ENCODE measurements at regions not wholly inside any gene's neighbourhood (a gene's known extent, or its start where the extent isn't known, plus 50 kb on each side); places are given as distances from the start of the nearest gene placed in this dataset.

- no peak for TF ChIP-seq CTCF (IDR thresholded peaks at IDR 0.05; ENCODE audit: unreplicated experiment in 3 of 3)
- Mint-ChIP-seq H3K9me3 (peaks cover 2% of the 10 kb centered on the region), H3K27ac (no peak overlapping the region), H3K4me3 (no peak overlapping the region), H3K4me1 (no peaks in the 10 kb centered on the region), H3K27me3 (ENCODE audit: low read depth) (no peaks in the 10 kb centered on the region), H3K36me3 (ENCODE audit: low read depth) (no peaks in the 10 kb centered on the region)
These were observed 175.2 kb downstream of the ZIC4 start for GRCh38 chr3:147231111-147231510.

GRCh38 chr3:147222291-147222690 lies 184.1 kb downstream of the ZIC4 start:
- Mint-ChIP-seq H3K36me3 (ENCODE audit: low read depth) (no peaks in the 10 kb centered on the region), H3K27ac (no peak overlapping the region), H3K9me3 (peaks cover 2% of the 10 kb centered on the region), H3K4me3 (no peak overlapping the region), H3K4me1 (no peaks in the 10 kb centered on the region), H3K27me3 (ENCODE audit: low read depth) (no peaks in the 10 kb centered on the region)
- TF ChIP-seq CTCF (IDR thresholded peaks at IDR 0.05; ENCODE audit: unreplicated experiment in 3 of 3), result no peak

- Mint-ChIP-seq H3K9me3 (no peaks in the 10 kb centered on the region), H3K4me3 (no peak overlapping the region), H3K36me3 (ENCODE audit: low read depth) (no peaks in the 10 kb centered on the region), H3K4me1 (no peaks in the 10 kb centered on the region), H3K27me3 (ENCODE audit: low read depth) (no peaks in the 10 kb centered on the region), H3K27ac (peak overlapping the region in 1 of 3 experiments; percentile 38)
- TF ChIP-seq CTCF (IDR thresholded peaks at IDR 0.05; ENCODE audit: unreplicated experiment in 3 of 3), result no peak
These were observed 187.4 kb downstream of the ZIC4 start for GRCh38 chr3:147218965-147219364.

GRCh38 chr3:147216143-147216673 lies 190.1 kb downstream of the ZIC4 start:
- Mint-ChIP-seq H3K27ac (no peak overlapping the region), H3K9me3 (no peaks in the 10 kb centered on the region), H3K4me1 (no peaks in the 10 kb centered on the region), H3K4me3 (no peak overlapping the region), H3K27me3 (ENCODE audit: low read depth) (no peaks in the 10 kb centered on the region), H3K36me3 (ENCODE audit: low read depth) (no peaks in the 10 kb centered on the region)
- TF ChIP-seq CTCF (IDR thresholded peaks at IDR 0.05; ENCODE audit: unreplicated experiment in 3 of 3), result no peak

- Mint-ChIP-seq H3K9me3 (no peaks in the 10 kb centered on the region), H3K36me3 (ENCODE audit: low read depth) (no peaks in the 10 kb centered on the region), H3K4me1 (peaks cover 1% of the 10 kb centered on the region), H3K4me3 (no peak overlapping the region), H3K27me3 (ENCODE audit: low read depth) (no peaks in the 10 kb centered on the region), H3K27ac (no peak overlapping the region)
- TF ChIP-seq CTCF (IDR thresholded peaks at IDR 0.05; ENCODE audit: unreplicated experiment in 3 of 3), result no peak
These were observed 190.7 kb downstream of the ZIC4 start for GRCh38 chr3:147215660-147216059.

GRCh38 chr3:147213633-147214032 lies 192.7 kb downstream of the ZIC4 start:
- Mint-ChIP-seq H3K27me3 (ENCODE audit: low read depth) (no peaks in the 10 kb centered on the region), H3K9me3 (peaks cover 8% of the 10 kb centered on the region), H3K27ac (no peak overlapping the region), H3K4me3 (no peak overlapping the region), H3K36me3 (ENCODE audit: low read depth) (peaks cover 4% of the 10 kb centered on the region), H3K4me1 (peaks cover 9% of the 10 kb centered on the region)
- no peak for TF ChIP-seq CTCF (IDR thresholded peaks at IDR 0.05; ENCODE audit: unreplicated experiment in 3 of 3)
